Thymus (tissue), 11 donors: ENCODE measurements at regions not wholly inside any gene's neighbourhood (a gene's known extent, or its start where the extent isn't known, plus 50 kb on each side); places are given as distances from the start of the nearest gene placed in this dataset.

ENCODE experiments used
- DNase-seq, 9 donors: peaks; one replicate each; pipeline ENCODE4 v3.0.0-alpha.2; 2013; ENCODE audit warnings: low spot score in 9 of 9, low read depth in 6 of 9, missing footprints in 1 of 9
- H3K27ac ChIP-seq, 2 donors: one replicate each; pipeline ENCODE4 v1.5.1; 2013; ENCODE audit warnings: control low read depth in 1 of 2, low read depth in 1 of 2, low read length in 1 of 2, mild to moderate bottlenecking in 1 of 2, moderate library complexity in 1 of 2
- H3K27me3 ChIP-seq, 2 donors: one replicate each; pipeline ENCODE4 v1.5.1; 2013; ENCODE audit warnings: low read length in 1 of 2; ENCODE audit not compliant: control insufficient read depth in 2 of 2, insufficient read depth in 1 of 2
- H3K36me3 ChIP-seq, 2 donors: one replicate each; pipeline ENCODE4 v1.5.1; 2013; ENCODE audit warnings: low read length in 1 of 2, mild to moderate bottlenecking in 1 of 2, moderate library complexity in 1 of 2; ENCODE audit not compliant: control insufficient read depth in 2 of 2, insufficient read depth in 2 of 2
- H3K4me1 ChIP-seq, 2 donors: one replicate each; pipeline ENCODE4 v1.5.1; 2013; ENCODE audit warnings: low read length in 2 of 2; ENCODE audit not compliant: control insufficient read depth in 2 of 2, insufficient read depth in 2 of 2
- H3K4me3 ChIP-seq, 2 donors: one replicate each; pipeline ENCODE4 v1.5.1; 2013; ENCODE audit warnings: low read length in 2 of 2, control low read depth in 1 of 2, mild to moderate bottlenecking in 1 of 2
- H3K9me3 ChIP-seq, 2 donors: one replicate each; pipeline ENCODE4 v1.5.1; 2013; ENCODE audit warnings: low read length in 1 of 2, mild to moderate bottlenecking in 1 of 2; ENCODE audit not compliant: control insufficient read depth in 2 of 2, insufficient read depth in 1 of 2
- WGBS: extraction: QIAGEN DNeasy Blood & Tissue Kit; methylation state at CpG from one replicate; pipeline ENCODE4 v1.1.7; 2013; 5-methylcytosine and 5-hydroxymethylcytosine counted together
- donor health status: healthy.

GRCh38 chrX:7654316-7654715, 188.7 kb upstream of the VCX start:
- Histone ChIP-seq H3K4me1 (no peaks in the 10 kb centered on the region), H3K9me3 (no peaks in the 10 kb centered on the region), H3K36me3 (no peaks in the 10 kb centered on the region), H3K4me3 (no peak overlapping the region), H3K27ac (no peak overlapping the region), H3K27me3 (no peaks in the 10 kb centered on the region)
- WGBS: 54% methylated on average over 5 of the region's 5 CpGs
- DNase-seq: no peak

GRCh38 chrX:7647831-7648230, 195.1 kb upstream of the VCX start:
- Histone ChIP-seq H3K36me3 (no peaks in the 10 kb centered on the region), H3K9me3 (no peaks in the 10 kb centered on the region), H3K4me3 (no peak overlapping the region), H3K27ac (no peak overlapping the region), H3K4me1 (no peaks in the 10 kb centered on the region), H3K27me3 (no peaks in the 10 kb centered on the region)
- no peak for DNase-seq
- WGBS: 22% methylated on average over 3 of the region's 3 CpGs

GRCh38 chrX:7641141-7641540, 201.8 kb upstream of the VCX start:
- Histone ChIP-seq H3K27ac (no peak overlapping the region), H3K4me1 (no peaks in the 10 kb centered on the region), H3K27me3 (no peaks in the 10 kb centered on the region), H3K4me3 (no peak overlapping the region), H3K9me3 (no peaks in the 10 kb centered on the region), H3K36me3 (no peaks in the 10 kb centered on the region)
- DNase-seq: no peak
- 94% methylated on average over 2 of the region's 2 CpGs for WGBS

- H3K4me3 ChIP-seq: no peak overlapping the region
- H3K9me3 ChIP-seq: no peaks in the 10 kb centered on the region
- H3K27ac ChIP-seq: no peak overlapping the region
- H3K4me1 ChIP-seq: no peaks in the 10 kb centered on the region
- 88% methylated on average over 2 of the region's 2 CpGs for WGBS
- no peaks in the 10 kb centered on the region for H3K36me3 ChIP-seq
- no peak for DNase-seq
- no peaks in the 10 kb centered on the region for H3K27me3 ChIP-seq
Measured at GRCh38 chrX:7640392-7640791, 202.6 kb upstream of the VCX start.

GRCh38 chrX:7638078-7638710, 204.8 kb upstream of the VCX start:
- Histone ChIP-seq H3K4me1 (no peaks in the 10 kb centered on the region), H3K27ac (no peak overlapping the region), H3K36me3 (no peaks in the 10 kb centered on the region), H3K9me3 (no peaks in the 10 kb centered on the region), H3K4me3 (no peak overlapping the region), H3K27me3 (no peaks in the 10 kb centered on the region)
- 93% methylated on average over 7 of the region's 7 CpGs for WGBS
- DNase-seq: no peak

- no peaks in the 10 kb centered on the region for H3K36me3 ChIP-seq
- no peaks in the 10 kb centered on the region for H3K27me3 ChIP-seq
- DNase-seq: no peak
- no peaks in the 10 kb centered on the region for H3K9me3 ChIP-seq
- 82% methylated on average over 3 of the region's 3 CpGs for WGBS
- H3K4me3 ChIP-seq: no peak overlapping the region
- H3K27ac ChIP-seq: no peak overlapping the region
- H3K4me1 ChIP-seq: no peaks in the 10 kb centered on the region
Measured at GRCh38 chrX:7637066-7637465, 205.9 kb upstream of the VCX start.

GRCh38 chrX:7635604-7636003, 207.4 kb upstream of the VCX start:
- DNase-seq: no peak
- Histone ChIP-seq H3K36me3 (no peaks in the 10 kb centered on the region), H3K4me1 (no peaks in the 10 kb centered on the region), H3K27ac (no peak overlapping the region), H3K4me3 (no peak overlapping the region), H3K27me3 (no peaks in the 10 kb centered on the region), H3K9me3 (peaks cover 0 to 7% of the 10 kb centered on the region in 2 donors)
- 90% methylated on average over 3 of the region's 3 CpGs for WGBS

- Histone ChIP-seq H3K4me3 (no peak overlapping the region), H3K36me3 (no peaks in the 10 kb centered on the region), H3K4me1 (no peaks in the 10 kb centered on the region), H3K27me3 (no peaks in the 10 kb centered on the region), H3K9me3 (no peaks in the 10 kb centered on the region), H3K27ac (no peak overlapping the region)
- no peak for DNase-seq
- 90% methylated on average over 3 of the region's 3 CpGs for WGBS
Measured at GRCh38 chrX:7620560-7620959, 222.4 kb upstream of the VCX start.

- WGBS: 70% methylated on average over 3 of the region's 3 CpGs
- H3K27me3 ChIP-seq: no peaks in the 10 kb centered on the region
- no peaks in the 10 kb centered on the region for H3K36me3 ChIP-seq
- H3K9me3 ChIP-seq: no peaks in the 10 kb centered on the region
- H3K27ac ChIP-seq: no peak overlapping the region
- no peak overlapping the region for H3K4me3 ChIP-seq
- DNase-seq: no peak
- no peaks in the 10 kb centered on the region for H3K4me1 ChIP-seq
Measured at GRCh38 chrX:7617994-7618393, 225.0 kb upstream of the VCX start.

GRCh38 chrX:7614616-7615015, 228.4 kb upstream of the VCX start:
- Histone ChIP-seq H3K27ac (no peak overlapping the region), H3K27me3 (no peaks in the 10 kb centered on the region), H3K9me3 (no peaks in the 10 kb centered on the region), H3K4me3 (no peak overlapping the region), H3K4me1 (no peaks in the 10 kb centered on the region), H3K36me3 (no peaks in the 10 kb centered on the region)
- WGBS: 91% methylated on average over 3 of the region's 3 CpGs
- no peak for DNase-seq
